HL-60 (cell line): ENCODE measurements at regions not wholly inside any gene's neighbourhood (a gene's known extent, or its start where the extent isn't known, plus 50 kb on each side); places are given as distances from the start of the nearest gene placed in this dataset.

Source experiments
- GABPA ChIP-seq: IDR thresholded peaks from 2 replicates; pipeline ENCODE4 v1.6.1; 2012; ENCODE audit warnings: low read depth
- POLR2AphosphoS5 ChIP-seq: IDR thresholded peaks from 2 replicates; pipeline ENCODE4 v1.6.1; 2012; ENCODE audit warnings: low read depth
- TF ChIP-seq, protein P1 (sequence below): IDR thresholded peaks from one replicate; pipeline ENCODE4 v1.5.1; 2011; ENCODE audit warnings: low read length, control low read depth, inconsistent platforms; ENCODE audit not compliant: insufficient read depth
- TF ChIP-seq, protein P2 (sequence below): IDR thresholded peaks from 2 replicates; pipeline ENCODE4 v1.6.1; 2012; ENCODE audit warnings: low read depth; ENCODE audit not compliant: insufficient replicate concordance

DNA sequence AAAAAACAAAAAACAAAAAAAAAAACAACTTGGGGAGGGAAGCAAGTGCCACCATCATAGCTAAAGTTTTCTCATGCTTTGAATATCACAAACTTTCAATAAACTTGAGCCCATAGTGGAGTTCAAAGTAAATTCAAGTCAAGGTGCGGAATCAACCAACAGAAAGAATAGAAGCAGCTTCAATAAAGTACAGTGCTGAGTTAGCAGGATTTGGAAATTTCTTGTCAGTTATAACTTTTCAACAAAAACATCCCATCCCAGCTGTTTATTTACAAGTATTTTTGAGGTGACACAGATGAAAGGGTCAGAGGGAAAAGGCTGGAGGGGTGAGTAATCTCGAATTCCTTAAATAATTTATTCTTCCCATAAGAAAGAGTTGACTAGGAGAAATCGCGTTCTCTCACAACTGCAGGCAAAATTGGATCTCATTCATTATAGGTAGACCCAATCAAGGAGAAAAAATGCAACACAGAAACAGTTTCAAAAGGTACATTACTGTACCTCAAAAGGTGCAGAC, 477.4 kb upstream of the RASGRP1 start:
- TF ChIP-seq, protein P1, sequence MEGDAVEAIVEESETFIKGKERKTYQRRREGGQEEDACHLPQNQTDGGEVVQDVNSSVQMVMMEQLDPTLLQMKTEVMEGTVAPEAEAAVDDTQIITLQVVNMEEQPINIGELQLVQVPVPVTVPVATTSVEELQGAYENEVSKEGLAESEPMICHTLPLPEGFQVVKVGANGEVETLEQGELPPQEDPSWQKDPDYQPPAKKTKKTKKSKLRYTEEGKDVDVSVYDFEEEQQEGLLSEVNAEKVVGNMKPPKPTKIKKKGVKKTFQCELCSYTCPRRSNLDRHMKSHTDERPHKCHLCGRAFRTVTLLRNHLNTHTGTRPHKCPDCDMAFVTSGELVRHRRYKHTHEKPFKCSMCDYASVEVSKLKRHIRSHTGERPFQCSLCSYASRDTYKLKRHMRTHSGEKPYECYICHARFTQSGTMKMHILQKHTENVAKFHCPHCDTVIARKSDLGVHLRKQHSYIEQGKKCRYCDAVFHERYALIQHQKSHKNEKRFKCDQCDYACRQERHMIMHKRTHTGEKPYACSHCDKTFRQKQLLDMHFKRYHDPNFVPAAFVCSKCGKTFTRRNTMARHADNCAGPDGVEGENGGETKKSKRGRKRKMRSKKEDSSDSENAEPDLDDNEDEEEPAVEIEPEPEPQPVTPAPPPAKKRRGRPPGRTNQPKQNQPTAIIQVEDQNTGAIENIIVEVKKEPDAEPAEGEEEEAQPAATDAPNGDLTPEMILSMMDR = no peak
- TF ChIP-seq POLR2AphosphoS5 = no peak
- TF ChIP-seq GABPA = no peak
- TF ChIP-seq, protein P2, sequence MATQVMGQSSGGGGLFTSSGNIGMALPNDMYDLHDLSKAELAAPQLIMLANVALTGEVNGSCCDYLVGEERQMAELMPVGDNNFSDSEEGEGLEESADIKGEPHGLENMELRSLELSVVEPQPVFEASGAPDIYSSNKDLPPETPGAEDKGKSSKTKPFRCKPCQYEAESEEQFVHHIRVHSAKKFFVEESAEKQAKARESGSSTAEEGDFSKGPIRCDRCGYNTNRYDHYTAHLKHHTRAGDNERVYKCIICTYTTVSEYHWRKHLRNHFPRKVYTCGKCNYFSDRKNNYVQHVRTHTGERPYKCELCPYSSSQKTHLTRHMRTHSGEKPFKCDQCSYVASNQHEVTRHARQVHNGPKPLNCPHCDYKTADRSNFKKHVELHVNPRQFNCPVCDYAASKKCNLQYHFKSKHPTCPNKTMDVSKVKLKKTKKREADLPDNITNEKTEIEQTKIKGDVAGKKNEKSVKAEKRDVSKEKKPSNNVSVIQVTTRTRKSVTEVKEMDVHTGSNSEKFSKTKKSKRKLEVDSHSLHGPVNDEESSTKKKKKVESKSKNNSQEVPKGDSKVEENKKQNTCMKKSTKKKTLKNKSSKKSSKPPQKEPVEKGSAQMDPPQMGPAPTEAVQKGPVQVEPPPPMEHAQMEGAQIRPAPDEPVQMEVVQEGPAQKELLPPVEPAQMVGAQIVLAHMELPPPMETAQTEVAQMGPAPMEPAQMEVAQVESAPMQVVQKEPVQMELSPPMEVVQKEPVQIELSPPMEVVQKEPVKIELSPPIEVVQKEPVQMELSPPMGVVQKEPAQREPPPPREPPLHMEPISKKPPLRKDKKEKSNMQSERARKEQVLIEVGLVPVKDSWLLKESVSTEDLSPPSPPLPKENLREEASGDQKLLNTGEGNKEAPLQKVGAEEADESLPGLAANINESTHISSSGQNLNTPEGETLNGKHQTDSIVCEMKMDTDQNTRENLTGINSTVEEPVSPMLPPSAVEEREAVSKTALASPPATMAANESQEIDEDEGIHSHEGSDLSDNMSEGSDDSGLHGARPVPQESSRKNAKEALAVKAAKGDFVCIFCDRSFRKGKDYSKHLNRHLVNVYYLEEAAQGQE = no peak
